KMS-11 (cell line): ENCODE measurements at regions not wholly inside any gene's neighbourhood (a gene's known extent, or its start where the extent isn't known, plus 50 kb on each side); places are given as distances from the start of the nearest gene placed in this dataset.

Source experiments
- H2AFZ ChIP-seq: fragments of 200-600 bp; sonication (generic); 2 replicates; pipeline ENCODE4 v1.6.1; 2016; ENCODE audit warnings: antibody characterized with exemption, mixed run types, low read depth
- H3K27ac ChIP-seq: fragments of 200-600 bp; sonication (generic); 2 replicates; pipeline ENCODE4 v1.6.1; 2016; ENCODE audit warnings: mild to moderate bottlenecking, mixed run types
- H3K27me3 ChIP-seq: fragments of 200-600 bp; sonication (generic); 2 replicates; pipeline ENCODE4 v1.6.1; 2017; ENCODE audit warnings: mild to moderate bottlenecking, low read depth, mixed run types, moderate library complexity; ENCODE audit not compliant: insufficient read depth
- H3K36me3 ChIP-seq: fragments of 200-600 bp; sonication (generic); 2 replicates; pipeline ENCODE4 v1.6.1; 2017; ENCODE audit warnings: mild to moderate bottlenecking, mixed run types; ENCODE audit not compliant: insufficient read depth
- H3K4me1 ChIP-seq: fragments of 200-600 bp; sonication (generic); 2 replicates; pipeline ENCODE4 v1.6.1; 2016; ENCODE audit warnings: mild to moderate bottlenecking, low read depth, mixed run types; ENCODE audit not compliant: poor library complexity, severe bottlenecking
- H3K4me2 ChIP-seq: fragments of 200-600 bp; sonication (generic); 2 replicates; pipeline ENCODE4 v1.7.0; 2016; ENCODE audit warnings: mild to moderate bottlenecking, mixed run types
- H3K4me3 ChIP-seq: fragments of 200-600 bp; sonication (generic); IDR thresholded peaks from 2 replicates; pipeline ENCODE4 v1.6.1; 2017; ENCODE audit warnings: low read depth, low read length, mixed read lengths; ENCODE audit not compliant: insufficient read depth
- H3K79me2 ChIP-seq: fragments of 200-600 bp; sonication (generic); 2 replicates; pipeline ENCODE4 v1.6.1; 2016; ENCODE audit warnings: low read depth, mixed run types; ENCODE audit not compliant: insufficient read depth
- H3K9ac ChIP-seq: fragments of 200-600 bp; sonication (generic); 2 replicates; pipeline ENCODE4 v1.6.1; 2016; ENCODE audit warnings: mild to moderate bottlenecking, mixed run types
- H4K20me1 ChIP-seq: fragments of 200-600 bp; sonication (generic); 2 replicates; pipeline ENCODE4 v1.6.1; 2016; ENCODE audit warnings: mild to moderate bottlenecking, mixed run types; ENCODE audit not compliant: insufficient read depth
- CTCF ChIP-seq: fragments of 200-600 bp; sonication (generic); conservative IDR thresholded peaks from 2 replicates; pipeline ENCODE4 v1.6.1; 2017; ENCODE audit warnings: low read depth, mild to moderate bottlenecking, antibody characterized with exemption, low read length, moderate library complexity, mixed read lengths

GRCh38 chr3:147943265-147943945, 534.2 kb downstream of the ZIC1 start:
- Histone ChIP-seq H2AFZ (no peak overlapping the region), H3K27me3 (no peaks in the 10 kb centered on the region), H3K27ac (no peak overlapping the region), H3K4me1 (peaks cover 13% of the 10 kb centered on the region), H3K4me3 (no peak overlapping the region), H3K4me2 (no peak overlapping the region), H3K9ac (no peak overlapping the region), H4K20me1 (no peaks in the 10 kb centered on the region), H3K36me3 (no peaks in the 10 kb centered on the region), H3K79me2 (no peaks in the 10 kb centered on the region)
- no peak for TF ChIP-seq CTCF

- Histone ChIP-seq H4K20me1 (no peaks in the 10 kb centered on the region), H3K4me3 (peak overlapping the region; percentile 86), H3K79me2 (no peaks in the 10 kb centered on the region), H3K27me3 (no peaks in the 10 kb centered on the region), H3K4me1 (peaks cover 13% of the 10 kb centered on the region), H3K36me3 (no peaks in the 10 kb centered on the region), H3K4me2 (peak overlapping the region; percentile 79), H3K9ac (peak overlapping the region; percentile 63), H2AFZ (peak overlapping the region; percentile 91), H3K27ac (peak overlapping the region; percentile 41)
- peak; percentile 75 for TF ChIP-seq CTCF
Measured at GRCh38 chr3:147945968-147946519, 536.9 kb downstream of the ZIC1 start.

GRCh38 chr3:147956615-147957014, 547.5 kb downstream of the ZIC1 start:
- no peak for TF ChIP-seq CTCF
- H3K4me1 ChIP-seq, result peaks cover 5% of the 10 kb centered on the region
- no peak overlapping the region for H3K4me2 ChIP-seq
- no peaks in the 10 kb centered on the region for H3K27me3 ChIP-seq
- no peaks in the 10 kb centered on the region for H4K20me1 ChIP-seq
- H3K27ac ChIP-seq, result no peak overlapping the region
- no peak overlapping the region for H2AFZ ChIP-seq
- no peak overlapping the region for H3K9ac ChIP-seq
- no peak overlapping the region for H3K4me3 ChIP-seq
- H3K36me3 ChIP-seq, result no peaks in the 10 kb centered on the region
- H3K79me2 ChIP-seq, result no peaks in the 10 kb centered on the region

- no peaks in the 10 kb centered on the region for H3K27me3 ChIP-seq
- TF ChIP-seq CTCF, result no peak
- H2AFZ ChIP-seq, result no peak overlapping the region
- no peaks in the 10 kb centered on the region for H3K36me3 ChIP-seq
- no peaks in the 10 kb centered on the region for H4K20me1 ChIP-seq
- H3K4me2 ChIP-seq, result no peak overlapping the region
- no peak overlapping the region for H3K4me3 ChIP-seq
- no peaks in the 10 kb centered on the region for H3K79me2 ChIP-seq
- H3K9ac ChIP-seq, result no peak overlapping the region
- no peak overlapping the region for H3K27ac ChIP-seq
- H3K4me1 ChIP-seq, result peaks cover 5% of the 10 kb centered on the region
Measured at GRCh38 chr3:147958754-147959153, 549.6 kb downstream of the ZIC1 start.
